Lung (tissue), 11 donors: ENCODE measurements at regions not wholly inside any gene's neighbourhood (a gene's known extent, or its start where the extent isn't known, plus 50 kb on each side); places are given as distances from the start of the nearest gene placed in this dataset.

Experiments
- ATAC-seq: fragments of 200-7000 bp; cut with Tn5 transposase; one replicate; pipeline ENCODE4 v1.9.1; 2020; ENCODE audit warnings: moderate number of reproducible peaks; ENCODE audit not compliant: insufficient read depth, low FRiP score
- DNase-seq, 3 donors: peaks; one replicate each; pipeline ENCODE4 v3.0.0-alpha.2; 2013 to 2017
- H3K27ac ChIP-seq, 2 donors: one replicate each; pipeline ENCODE4 v1.5.1; 2013; ENCODE audit warnings: mild to moderate bottlenecking in 2 of 2, moderate library complexity in 2 of 2, control low read depth in 1 of 2, inconsistent platforms in 1 of 2, low read depth in 1 of 2, low read length in 1 of 2
- H3K27me3 ChIP-seq, 3 donors: one replicate each; pipeline ENCODE4 v1.5.1; 2013; ENCODE audit warnings: low read length in 2 of 3; ENCODE audit not compliant: control insufficient read depth in 3 of 3, insufficient read depth in 3 of 3
- H3K36me3 ChIP-seq, 4 donors: one replicate each; pipeline ENCODE4 v1.5.1; 2013; ENCODE audit warnings: low read length in 4 of 4, mild to moderate bottlenecking in 1 of 4, moderate library complexity in 1 of 4; ENCODE audit not compliant: control insufficient read depth in 4 of 4, insufficient read depth in 4 of 4
- H3K4me1 ChIP-seq, 5 donors: one replicate each; pipeline ENCODE4 v1.5.1; 2013; ENCODE audit warnings: low read length in 5 of 5, mild to moderate bottlenecking in 2 of 5, moderate library complexity in 1 of 5; ENCODE audit not compliant: control insufficient read depth in 5 of 5, insufficient read depth in 5 of 5
- H3K4me3 ChIP-seq: one replicate; pipeline ENCODE4 v1.5.1; 2013; ENCODE audit warnings: mild to moderate bottlenecking, control low read depth, moderate library complexity
- H3K9ac ChIP-seq, 2 donors: one replicate each; pipeline ENCODE4 v1.5.1; 2013; ENCODE audit warnings: low read length in 2 of 2, control low read depth in 1 of 2; ENCODE audit not compliant: insufficient read depth in 1 of 2
- H3K9me3 ChIP-seq, 4 donors: one replicate each; pipeline ENCODE4 v1.5.1; 2013; ENCODE audit warnings: low read length in 3 of 4, mild to moderate bottlenecking in 1 of 4, moderate library complexity in 1 of 4; ENCODE audit not compliant: control insufficient read depth in 4 of 4, insufficient read depth in 3 of 4
- WGBS, 2 donors: extraction: QIAGEN DNeasy Blood & Tissue Kit; methylation state at CpG; one replicate each; pipeline ENCODE4 v1.1.7; 2013; 5-methylcytosine and 5-hydroxymethylcytosine counted together
- TF ChIP-seq, protein P1 (sequence below): IDR thresholded peaks from 2 replicates; pipeline ENCODE4 v1.5.1; 2012; ENCODE audit warnings: mild to moderate bottlenecking; ENCODE audit errors: control extremely low read depth, extremely low read depth
- donor health status: control.
- donor health status: control.
- donor health status: Bipolar disorder and iron deficiency.
- donor health status: healthy.
- donor health status: DM: yes; HTN: yes; CAD: no.

DNA sequence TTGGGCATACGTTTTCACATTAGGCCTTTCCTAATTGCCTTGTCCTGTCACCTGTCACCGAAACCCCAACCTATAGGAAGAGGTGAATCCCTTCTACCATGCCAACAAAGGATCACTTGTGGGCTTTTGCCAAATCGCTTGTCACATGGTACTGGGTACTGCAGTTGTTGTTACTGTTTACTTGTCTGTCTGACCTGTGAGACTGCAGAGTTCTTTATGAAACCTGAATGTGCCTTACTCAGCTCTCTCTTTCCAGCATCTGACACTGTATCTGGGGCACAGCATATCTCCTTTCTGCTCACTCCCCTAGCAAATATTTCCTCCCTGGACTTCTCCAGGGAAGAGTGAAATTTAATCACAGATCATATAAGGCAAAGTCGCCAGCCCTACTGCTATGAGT lies 1272.4 kb downstream of the CDH8 start:
- no peaks in the 10 kb centered on the region for H3K36me3 ChIP-seq
- no peak overlapping the region for H3K27ac ChIP-seq
- no peaks in the 10 kb centered on the region for H3K4me1 ChIP-seq
- H3K9ac ChIP-seq: no peak overlapping the region
- DNase-seq: no peak
- no peak for ATAC-seq
- H3K9me3 ChIP-seq: no peaks in the 10 kb centered on the region
- H3K4me3 ChIP-seq: no peak overlapping the region
- H3K27me3 ChIP-seq: no peaks in the 10 kb centered on the region
- TF ChIP-seq, protein P1, sequence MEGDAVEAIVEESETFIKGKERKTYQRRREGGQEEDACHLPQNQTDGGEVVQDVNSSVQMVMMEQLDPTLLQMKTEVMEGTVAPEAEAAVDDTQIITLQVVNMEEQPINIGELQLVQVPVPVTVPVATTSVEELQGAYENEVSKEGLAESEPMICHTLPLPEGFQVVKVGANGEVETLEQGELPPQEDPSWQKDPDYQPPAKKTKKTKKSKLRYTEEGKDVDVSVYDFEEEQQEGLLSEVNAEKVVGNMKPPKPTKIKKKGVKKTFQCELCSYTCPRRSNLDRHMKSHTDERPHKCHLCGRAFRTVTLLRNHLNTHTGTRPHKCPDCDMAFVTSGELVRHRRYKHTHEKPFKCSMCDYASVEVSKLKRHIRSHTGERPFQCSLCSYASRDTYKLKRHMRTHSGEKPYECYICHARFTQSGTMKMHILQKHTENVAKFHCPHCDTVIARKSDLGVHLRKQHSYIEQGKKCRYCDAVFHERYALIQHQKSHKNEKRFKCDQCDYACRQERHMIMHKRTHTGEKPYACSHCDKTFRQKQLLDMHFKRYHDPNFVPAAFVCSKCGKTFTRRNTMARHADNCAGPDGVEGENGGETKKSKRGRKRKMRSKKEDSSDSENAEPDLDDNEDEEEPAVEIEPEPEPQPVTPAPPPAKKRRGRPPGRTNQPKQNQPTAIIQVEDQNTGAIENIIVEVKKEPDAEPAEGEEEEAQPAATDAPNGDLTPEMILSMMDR: no peak
- WGBS, 2 donors: 83 to 89% methylated on average over 4 of the region's 4 CpGs

DNA sequence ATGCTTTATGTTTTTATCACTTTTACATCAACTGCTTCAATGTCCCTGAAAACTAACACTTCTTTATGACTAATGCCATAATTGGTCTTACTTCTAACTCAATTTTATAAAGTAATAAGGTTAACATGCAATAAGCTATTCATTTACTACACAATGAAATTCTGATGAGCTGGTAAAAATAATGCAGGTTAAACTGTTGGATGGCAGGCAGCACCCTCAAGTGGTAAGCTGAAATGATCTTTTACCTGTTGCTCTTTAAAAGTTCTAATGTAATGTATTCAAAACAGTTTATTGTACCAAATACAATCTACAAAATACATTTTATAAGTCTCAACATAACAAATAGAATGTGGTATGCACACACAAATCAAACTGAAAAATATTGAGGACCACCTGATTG lies 1280.3 kb downstream of the CDH8 start:
- Histone ChIP-seq H3K4me1 (no peaks in the 10 kb centered on the region), H3K4me3 (no peak overlapping the region), H3K36me3 (no peaks in the 10 kb centered on the region), H3K27ac (no peak overlapping the region), H3K9me3 (no peaks in the 10 kb centered on the region), H3K27me3 (no peaks in the 10 kb centered on the region), H3K9ac (no peak overlapping the region)
- ATAC-seq: no peak
- peak in 2 of 3 donors; percentile 6 to 17 for DNase-seq
- TF ChIP-seq, protein P1: no peak

GRCh38 chr16:60748366-60748765 lies 1287.9 kb downstream of the CDH8 start:
- Histone ChIP-seq H3K4me1 (peaks cover 0 to 5% (median 0%) of the 10 kb centered on the region in 5 donors), H3K4me3 (no peak overlapping the region), H3K9ac (no peak overlapping the region), H3K36me3 (no peaks in the 10 kb centered on the region), H3K27ac (no peak overlapping the region), H3K9me3 (no peaks in the 10 kb centered on the region), H3K27me3 (no peaks in the 10 kb centered on the region)
- ATAC-seq (no peak), DNase-seq (no peak)
- TF ChIP-seq, protein P1: no peak

DNA sequence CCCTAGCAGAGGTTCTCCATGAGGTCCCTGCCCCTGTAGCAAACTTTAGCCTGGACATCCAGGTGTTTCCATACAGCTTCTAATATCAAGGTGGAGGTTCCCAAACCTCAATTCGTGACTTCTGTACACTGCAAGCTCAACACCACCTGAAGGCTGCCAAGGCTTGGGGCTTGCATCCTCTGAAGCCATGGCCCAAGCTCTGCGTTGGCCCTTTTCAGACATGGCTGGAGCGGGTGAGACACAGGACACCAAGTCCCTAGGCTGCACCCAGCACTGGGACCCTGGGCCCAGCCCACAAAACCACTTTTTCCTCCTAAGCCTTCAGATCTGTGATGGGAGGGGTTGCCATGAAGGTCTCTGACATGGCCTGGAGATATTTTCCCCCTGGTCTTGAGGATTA lies 1292.0 kb downstream of the CDH8 start:
- WGBS, 2 donors: 90% methylated on average over 3 of the region's 3 CpGs
- H3K4me3 ChIP-seq: no peak overlapping the region
- TF ChIP-seq, protein P1: no peak
- H3K9ac ChIP-seq: no peak overlapping the region
- H3K27ac ChIP-seq: no peak overlapping the region
- H3K4me1 ChIP-seq: peaks cover 0 to 11% (median 3%) of the 10 kb centered on the region in 5 donors
- no peaks in the 10 kb centered on the region for H3K9me3 ChIP-seq
- DNase-seq: no peak
- H3K27me3 ChIP-seq: no peaks in the 10 kb centered on the region
- no peak for ATAC-seq
- H3K36me3 ChIP-seq: no peaks in the 10 kb centered on the region
